A549 (cell line): ENCODE measurements at regions not wholly inside any gene's neighbourhood (a gene's known extent, or its start where the extent isn't known, plus 50 kb on each side); places are given as distances from the start of the nearest gene placed in this dataset.

Experiments
- ATAC-seq, 2 experiments: fragments of 200-7000 bp in 1 of 2; fragments of >200 bp in 1 of 2; cut with Nextera tagmentation in 1 of 2; cut with Tn5 transposase in 1 of 2; 3 replicates each; pipeline versions ENCODE4 v1.8.0 to v1.9.1; 2018 to 2020; ENCODE audit warnings: mild to moderate bottlenecking in 1 of 2, moderate library complexity in 1 of 2
- CTCF ChIA-PET: fragments of 300-600 bp; sonication (Branson Sonifier 250); formaldehyde crosslinking; extraction: SDS; loops from one replicate; lab custom pipeline; 2021; ENCODE audit warnings: antibody characterized with exemption, inconsistent platforms; lab: Yijun Ruan, JAX
- POLR2A ChIA-PET: fragments of 350-600 bp; formaldehyde crosslinking; extraction: SDS; loops from one replicate; lab custom pipeline; 2021; ENCODE audit warnings: antibody characterized with exemption, inconsistent platforms; lab: Yijun Ruan, JAX
- DNase-seq, 2 experiments: peaks; one replicate each; pipeline versions ENCODE4 v3.0.0 to v3.0.0-alpha.2; 2011 to 2016; ENCODE audit warnings: low read depth in 1 of 2, low spot score in 1 of 2
- FAIRE-seq: peaks from 2 replicates; lab custom pipeline; 2011; peaks lifted over from hg19 to GRCh38; lab: Jason Lieb, UNC
- H3K27ac ChIP-seq, 2 experiments: fragments of >200 bp; sonication (Bioruptor Twin); formaldehyde crosslinking; 3 replicates each; pipeline ENCODE4 v1.5.1; 2016 to 2017
- H3K4me1 ChIP-seq: fragments of >200 bp; sonication (Bioruptor Twin); formaldehyde crosslinking; 3 replicates; pipeline ENCODE4 v1.6.1; 2016
- H3K4me2 ChIP-seq: fragments of >200 bp; sonication (Bioruptor Twin); formaldehyde crosslinking; 3 replicates; pipeline ENCODE4 v1.6.1; 2016
- H3K4me3 ChIP-seq: fragments of >200 bp; sonication (Bioruptor Twin); formaldehyde crosslinking; 3 replicates; pipeline ENCODE4 v1.5.1; 2016
- H3K9me3 ChIP-seq: fragments of >200 bp; sonication (Bioruptor Twin); formaldehyde crosslinking; 3 replicates; pipeline ENCODE4 v1.6.1; 2016
- ATOH8 ChIP-seq: fragments of 250-450 bp; sonication (Bioruptor Pico); IDR thresholded peaks from 2 replicates; pipeline ENCODE4 v1.5.0; 2020; ENCODE audit warnings: low read depth, mild to moderate bottlenecking, moderate library complexity
- BHLHE40 ChIP-seq: IDR thresholded peaks from 2 replicates; pipeline ENCODE4 v1.6.1; 2012; ENCODE audit warnings: low read depth, low read length, inconsistent platforms
- CBX8 ChIP-seq: fragments of 200-600 bp; sonication (generic); IDR thresholded peaks from 2 replicates; pipeline ENCODE4 v1.6.1; 2016
- CHD2 ChIP-seq: fragments of 150-350 bp; IDR thresholded peaks from 2 replicates; pipeline ENCODE4 v1.6.1; 2014; ENCODE audit warnings: low read length; ENCODE audit not compliant: partially characterized antibody
- CHD4 ChIP-seq: fragments of 200-600 bp; sonication (generic); IDR thresholded peaks from 2 replicates; pipeline ENCODE4 v1.6.1; 2016; ENCODE audit warnings: antibody characterized with exemption, mild to moderate bottlenecking, borderline replicate concordance
- EHF ChIP-seq: fragments of 250-450 bp; sonication (Bioruptor Pico); IDR thresholded peaks from 2 replicates; pipeline ENCODE4 v1.5.0; 2020; ENCODE audit warnings: mild to moderate bottlenecking
- EHMT2 ChIP-seq: fragments of 200-600 bp; sonication (generic); IDR thresholded peaks from 2 replicates; pipeline ENCODE4 v1.6.1; 2016; ENCODE audit warnings: antibody characterized with exemption, low read depth, mild to moderate bottlenecking, moderate library complexity
- FOSB ChIP-seq: fragments of 250-450 bp; sonication (Bioruptor Pico); IDR thresholded peaks from 2 replicates; pipeline ENCODE4 v1.5.0; 2020; ENCODE audit warnings: mild to moderate bottlenecking, moderate library complexity
- FOSL2 ChIP-seq, 2 experiments: fragments of 450-650 bp in 1 of 2; fragments of >200 bp in 1 of 2; sonication (Bioruptor Twin) in 1 of 2; formaldehyde crosslinking; IDR thresholded peaks; 2 replicates each; pipeline versions ENCODE4 v1.5.0 to v1.6.1; 2016 to 2020; ENCODE audit warnings: mild to moderate bottlenecking in 1 of 2, moderate library complexity in 1 of 2
- HDAC2 ChIP-seq: fragments of 200-600 bp; sonication (generic); IDR thresholded peaks from 2 replicates; pipeline ENCODE4 v1.6.1; 2016
- HMGXB4 ChIP-seq: fragments of 250-450 bp; sonication (Bioruptor Pico); IDR thresholded peaks from 2 replicates; pipeline ENCODE4 v1.5.0; 2021; ENCODE audit warnings: mild to moderate bottlenecking, moderate library complexity, borderline replicate concordance
- HOXB13 ChIP-seq: fragments of 250-450 bp; sonication (Bioruptor Pico); IDR thresholded peaks from 2 replicates; pipeline ENCODE4 v1.5.0; 2020; ENCODE audit warnings: low read depth, mild to moderate bottlenecking, moderate library complexity
- HOXB5 ChIP-seq: fragments of 250-450 bp; sonication (Bioruptor Pico); IDR thresholded peaks from 2 replicates; pipeline ENCODE4 v1.5.0; 2020; ENCODE audit warnings: mild to moderate bottlenecking, moderate library complexity
- JUN ChIP-seq, 2 experiments: fragments of >200 bp; sonication (Bioruptor Twin); formaldehyde crosslinking; IDR thresholded peaks; 2 replicates in 1 of 2; 3 replicates in 1 of 2; pipeline ENCODE4 v1.6.1; 2016 to 2017
- KDM1A ChIP-seq: fragments of 200-600 bp; sonication (generic); IDR thresholded peaks from 2 replicates; pipeline ENCODE4 v1.6.1; 2016; ENCODE audit warnings: low read depth, mild to moderate bottlenecking
- NR3C1 ChIP-seq: fragments of >200 bp; sonication (Bioruptor Twin); formaldehyde crosslinking; IDR thresholded peaks from 3 replicates; pipeline ENCODE4 v1.6.1; 2017
- PBX3 ChIP-seq: IDR thresholded peaks from 2 replicates; pipeline ENCODE4 v1.6.1; 2012
- POLR2A ChIP-seq: IDR thresholded peaks from 2 replicates; pipeline ENCODE4 v1.6.1; 2012; ENCODE audit warnings: mild to moderate bottlenecking, low read length
- RAD21 ChIP-seq, 2 experiments: fragments of >200 bp in 1 of 2; sonication (Bioruptor Twin) in 1 of 2; formaldehyde crosslinking in 1 of 2; IDR thresholded peaks in 1 of 2; conservative IDR thresholded peaks in 1 of 2; 2 replicates in 1 of 2; 3 replicates in 1 of 2; pipeline ENCODE4 v1.6.1; 2012 to 2018; ENCODE audit warnings: inconsistent platforms in 1 of 2
- RARB ChIP-seq: fragments of 250-450 bp; sonication (Bioruptor Pico); IDR thresholded peaks from 2 replicates; pipeline ENCODE4 v1.8.0; 2021; ENCODE audit warnings: mild to moderate bottlenecking, moderate library complexity
- RCOR1 ChIP-seq: fragments of 150-350 bp; IDR thresholded peaks from 2 replicates; pipeline ENCODE4 v1.6.1; 2014; ENCODE audit warnings: antibody characterized with exemption, low read length, low read depth
- TFCP2L1 ChIP-seq: fragments of 250-450 bp; sonication (Bioruptor Pico); IDR thresholded peaks from 2 replicates; pipeline ENCODE4 v1.5.0; 2021; ENCODE audit warnings: mild to moderate bottlenecking
- USF2 ChIP-seq: fragments of 450-650 bp; IDR thresholded peaks from 2 replicates; pipeline ENCODE4 v1.6.1; 2014; ENCODE audit warnings: antibody characterized with exemption
- ZFP36 ChIP-seq: fragments of 450-650 bp; IDR thresholded peaks from 2 replicates; pipeline ENCODE4 v1.6.1; 2014; ENCODE audit warnings: borderline replicate concordance; ENCODE audit not compliant: partially characterized antibody
- ZNF302 ChIP-seq: fragments of 250-450 bp; sonication (Bioruptor Pico); IDR thresholded peaks from 2 replicates; pipeline ENCODE4 v1.9.0; 2021; ENCODE audit warnings: inconsistent platforms, mild to moderate bottlenecking, moderate library complexity
- ZSCAN20 ChIP-seq: fragments of 250-450 bp; sonication (Bioruptor Pico); IDR thresholded peaks from 2 replicates; pipeline ENCODE4 v1.8.0; 2022; ENCODE audit warnings: mild to moderate bottlenecking, moderate library complexity
- WGBS: methylation state at CpG from one replicate; pipeline ENCODE4 v1.1.6; 2017; ENCODE audit errors: missing lambda C conversion rate; 5-methylcytosine and 5-hydroxymethylcytosine counted together

GRCh38 chr10:23493711-23494110, 54.8 kb downstream of the OTUD1 start:
- TF ChIP-seq HDAC2 = no peak
- Histone ChIP-seq H3K4me2 (no peak overlapping the region), H3K4me3 (no peak overlapping the region), H3K4me1 (no peaks in the 10 kb centered on the region), H3K27ac (no peak overlapping the region), H3K9me3 (no peaks in the 10 kb centered on the region)
- FAIRE-seq (no peak), ATAC-seq (no peak), DNase-seq (no peak)
- WGBS = 0% methylated on average over 2 of the region's 2 CpGs
- ChIA-PET CTCF (no interaction called here), POLR2A (no interaction called here)

- no peak for TF ChIP-seq BHLHE40
- no peak for TF ChIP-seq PBX3
- TF ChIP-seq FOSB (CRISPR knock-in tag) = no peak
- no peak for TF ChIP-seq HOXB5
- no peak for TF ChIP-seq HDAC2
- TF ChIP-seq RARB (CRISPR knock-in tag) = no peak
- TF ChIP-seq POLR2A = no peak
- TF ChIP-seq ZNF302 (CRISPR knock-in tag) = no peak
- TF ChIP-seq ZSCAN20 (CRISPR knock-in tag) = no peak
- no peak for TF ChIP-seq ZFP36
- no peak for TF ChIP-seq EHMT2
- no peak for TF ChIP-seq FOSL2 (IDR thresholded peaks at IDR 0.05)
- TF ChIP-seq FOSL2 (CRISPR knock-in tag; IDR thresholded peaks at IDR 0.05) = no peak
- TF ChIP-seq, all 56 proteins: peak for 0
Observed at GRCh38 chr10:23496727-23497126, 57.9 kb downstream of the OTUD1 start.

GRCh38 chr10:23499372-23500132, 60.7 kb downstream of the OTUD1 start:
- no peak for TF ChIP-seq RAD21 (conservative IDR thresholded peaks at IDR 0.05 in 1 of 2, IDR thresholded peaks at IDR 0.05 in 1 of 2)
- no peak for TF ChIP-seq CHD2
- no peak for TF ChIP-seq NR3C1
- no peak for TF ChIP-seq TFCP2L1 (CRISPR knock-in tag)
- DNase-seq = no peak
- POLR2A ChIA-PET = no interaction called here
- no peak overlapping the region for H3K27ac ChIP-seq
- 33% methylated on average over 10 of the region's 10 CpGs for WGBS
- no peak for FAIRE-seq
- no peak overlapping the region for H3K4me3 ChIP-seq
- no peak overlapping the region for H3K4me2 ChIP-seq
- ATAC-seq = no peak
- no peaks in the 10 kb centered on the region for H3K9me3 ChIP-seq
- CTCF ChIA-PET = no interaction called here
- H3K4me1 ChIP-seq = no peaks in the 10 kb centered on the region

More at GRCh38 chr10:23496727-23497126, 57.9 kb downstream of the OTUD1 start:
- FAIRE-seq (no peak), ATAC-seq (no peak), DNase-seq (no peak)
- Histone ChIP-seq H3K27ac (no peak overlapping the region), H3K4me1 (no peaks in the 10 kb centered on the region), H3K4me2 (no peak overlapping the region), H3K4me3 (no peak overlapping the region), H3K9me3 (no peaks in the 10 kb centered on the region)
- CTCF ChIA-PET = interaction anchor here (2.3 kb wide), 2 partner anchors 29 to 182 kb away, joined by 5 to 8 read pairs; no protein-coding TSS in a partner anchor
- 4% methylated on average over 5 of the region's 5 CpGs for WGBS
- POLR2A ChIA-PET = no interaction called here

- ATAC-seq (no peak), FAIRE-seq (no peak), DNase-seq (no peak)
- CTCF ChIA-PET = no interaction called here
- Histone ChIP-seq H3K27ac (no peak overlapping the region), H3K9me3 (no peaks in the 10 kb centered on the region), H3K4me1 (no peaks in the 10 kb centered on the region), H3K4me2 (no peak overlapping the region), H3K4me3 (no peak overlapping the region)
- WGBS = 42% methylated on average over 4 of the region's 4 CpGs
- POLR2A ChIA-PET = no interaction called here
- TF ChIP-seq HMGXB4 = no peak
- TF ChIP-seq EHMT2 = no peak
- TF ChIP-seq JUN (IDR thresholded peaks at IDR 0.05) = no peak
- TF ChIP-seq CHD4 = no peak
- no peak for TF ChIP-seq HOXB13 (CRISPR knock-in tag)
- TF ChIP-seq RCOR1 = no peak
- TF ChIP-seq ZFP36 = no peak
- TF ChIP-seq USF2 = no peak
- no peak for TF ChIP-seq KDM1A
- TF ChIP-seq CBX8 = no peak
- no peak for TF ChIP-seq EHF
- no peak for TF ChIP-seq ATOH8 (CRISPR knock-in tag)
Observed at GRCh38 chr10:23505797-23506465, 67.1 kb downstream of the OTUD1 start.
